GM19193 (cell line): ENCODE measurements at regions not wholly inside any gene's neighbourhood (a gene's known extent, or its start where the extent isn't known, plus 50 kb on each side); places are given as distances from the start of the nearest gene placed in this dataset.

Source experiments
- POLR2A ChIP-seq: IDR thresholded peaks from 4 replicates; pipeline ENCODE4 v1.6.1; 2011; ENCODE audit not compliant: insufficient read depth, insufficient read length; ENCODE audit errors: extremely low read depth

GRCh38 chr9:129487658-129488483, 133.0 kb downstream of the C9orf50 start:
- no peak for TF ChIP-seq POLR2A

- no peak for TF ChIP-seq POLR2A
These were observed 133.9 kb downstream of the C9orf50 start for GRCh38 chr9:129486756-129487657.

- no peak for TF ChIP-seq POLR2A
These were observed 135.6 kb downstream of the C9orf50 start for GRCh38 chr9:129485145-129485774.

- no peak for TF ChIP-seq POLR2A
These were observed 136.4 kb downstream of the C9orf50 start for GRCh38 chr9:129484352-129485000.

GRCh38 chr9:129483415-129484351, 137.2 kb downstream of the C9orf50 start:
- no peak for TF ChIP-seq POLR2A

- TF ChIP-seq POLR2A: no peak
These were observed 138.1 kb downstream of the C9orf50 start for GRCh38 chr9:129482521-129483414.

DNA sequence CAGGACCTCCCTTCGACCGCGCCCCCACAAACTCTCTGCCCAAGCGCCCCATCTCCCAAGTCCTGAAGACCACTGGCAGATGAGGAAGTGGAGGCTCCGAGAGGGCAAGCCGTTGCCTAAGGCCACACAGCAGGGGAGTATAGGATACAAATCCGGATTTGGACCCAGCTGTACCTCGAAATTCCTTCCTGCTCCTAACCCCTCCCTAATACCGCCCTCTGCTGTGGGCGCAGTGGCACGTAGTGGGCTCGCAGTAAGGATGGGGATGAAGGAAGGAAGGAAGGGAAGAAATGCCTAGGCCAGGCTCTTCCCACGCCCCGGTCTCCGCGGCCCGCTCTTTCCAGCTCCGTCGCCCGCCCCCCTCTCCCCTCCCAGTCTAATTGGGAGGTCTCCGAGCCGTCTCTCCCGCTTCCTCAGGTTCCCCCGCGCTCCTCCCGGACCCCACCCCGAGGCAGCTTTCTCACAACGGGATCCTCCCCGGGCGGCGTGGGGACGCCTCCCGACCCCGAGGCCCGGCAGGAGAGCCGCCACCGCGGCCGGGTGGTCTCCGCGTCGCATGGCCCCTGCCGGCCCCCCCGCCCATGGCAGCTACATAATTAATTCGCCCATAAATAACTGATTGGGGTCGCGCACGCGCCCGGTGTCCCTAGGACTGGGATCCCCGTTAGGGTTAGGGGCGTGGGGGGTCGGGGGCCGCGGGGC, 138.9 kb downstream of the C9orf50 start:
- TF ChIP-seq POLR2A: no peak

GRCh38 chr9:129481424-129481809, 139.5 kb downstream of the C9orf50 start:
- TF ChIP-seq POLR2A: no peak

DNA sequence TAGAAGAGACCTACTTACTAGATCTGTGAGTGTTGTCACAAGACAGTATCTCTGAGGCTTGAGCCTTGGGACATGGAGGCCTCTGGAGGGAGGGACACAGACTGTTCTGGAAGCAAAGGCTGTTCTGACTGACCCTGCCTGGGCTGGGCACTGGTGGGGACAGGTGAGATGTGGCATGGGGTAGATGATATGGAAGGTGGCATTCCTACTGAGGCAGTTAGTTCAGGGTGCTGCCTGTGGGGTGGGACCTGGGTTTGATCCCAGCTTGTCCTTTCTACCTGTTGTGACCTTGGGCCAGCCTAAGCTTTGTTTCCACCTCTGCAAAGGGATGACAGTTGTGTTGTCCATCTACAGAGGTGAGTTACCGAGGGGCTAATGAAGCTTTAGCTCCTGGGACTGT, 140.2 kb downstream of the C9orf50 start:
- no peak for TF ChIP-seq POLR2A

- TF ChIP-seq POLR2A: no peak
These were observed 140.7 kb downstream of the C9orf50 start for GRCh38 chr9:129480227-129480626.

DNA sequence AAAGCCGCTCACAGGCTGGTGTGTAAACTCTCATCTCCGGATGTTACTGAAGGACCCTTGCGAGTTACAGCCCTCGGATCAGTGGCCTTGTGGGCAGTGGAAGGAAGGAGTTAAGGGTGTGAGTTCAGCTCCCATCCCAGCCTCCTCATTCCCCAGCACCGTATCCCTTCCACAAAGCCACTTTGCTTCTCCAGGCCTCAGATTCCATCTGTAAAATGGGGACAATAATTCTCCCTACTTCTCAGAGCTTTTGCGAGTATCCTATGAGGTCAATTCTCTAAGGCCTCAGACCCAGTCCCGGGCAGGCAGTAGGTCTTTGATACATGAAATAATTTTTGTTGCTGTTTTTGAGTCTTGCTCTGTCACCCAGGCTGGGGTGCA, 141.3 kb downstream of the C9orf50 start:
- no peak for TF ChIP-seq POLR2A

- no peak for TF ChIP-seq POLR2A
These were observed 141.8 kb downstream of the C9orf50 start for GRCh38 chr9:129478961-129479630.
